SJSA1 (cell line): ENCODE measurements at regions not wholly inside any gene's neighbourhood (a gene's known extent, or its start where the extent isn't known, plus 50 kb on each side); places are given as distances from the start of the nearest gene placed in this dataset.
A peak's percentile ranks its signal among the peaks of the same experiment; 100 is the strongest.

Source experiments
- DNase-seq, 2 experiments: peaks; one replicate each; pipeline ENCODE4 v3.0.0-alpha.2; 2015 to 2020; ENCODE audit warnings: low spot score in 2 of 2, low read depth in 1 of 2
- H3K27ac ChIP-seq: fragments of 250-450 bp; sonication (Bioruptor Pico); 2 replicates; pipeline ENCODE4 v1.5.1; 2020; ENCODE audit warnings: mild to moderate bottlenecking, moderate library complexity
- H3K27me3 ChIP-seq: fragments of 250-450 bp; sonication (Bioruptor Pico); replicated peaks from 2 replicates; pipeline ENCODE4 v1.5.1; 2020; ENCODE audit warnings: mild to moderate bottlenecking, moderate library complexity
- H3K36me3 ChIP-seq: fragments of 250-450 bp; sonication (Bioruptor Pico); 2 replicates; pipeline ENCODE4 v1.5.1; 2020; ENCODE audit warnings: mild to moderate bottlenecking
- H3K4me1 ChIP-seq: fragments of 250-450 bp; sonication (Bioruptor Pico); replicated peaks from 2 replicates; pipeline ENCODE4 v1.6.1; 2021; ENCODE audit warnings: mild to moderate bottlenecking
- H3K4me3 ChIP-seq: fragments of 250-450 bp; sonication (Bioruptor Pico); 2 replicates; pipeline ENCODE4 v1.5.1; 2020; ENCODE audit warnings: mild to moderate bottlenecking
- H3K9me3 ChIP-seq: fragments of 250-450 bp; sonication (Bioruptor Pico); replicated peaks from 2 replicates; pipeline ENCODE4 v1.5.1; 2020; ENCODE audit warnings: mild to moderate bottlenecking

DNA sequence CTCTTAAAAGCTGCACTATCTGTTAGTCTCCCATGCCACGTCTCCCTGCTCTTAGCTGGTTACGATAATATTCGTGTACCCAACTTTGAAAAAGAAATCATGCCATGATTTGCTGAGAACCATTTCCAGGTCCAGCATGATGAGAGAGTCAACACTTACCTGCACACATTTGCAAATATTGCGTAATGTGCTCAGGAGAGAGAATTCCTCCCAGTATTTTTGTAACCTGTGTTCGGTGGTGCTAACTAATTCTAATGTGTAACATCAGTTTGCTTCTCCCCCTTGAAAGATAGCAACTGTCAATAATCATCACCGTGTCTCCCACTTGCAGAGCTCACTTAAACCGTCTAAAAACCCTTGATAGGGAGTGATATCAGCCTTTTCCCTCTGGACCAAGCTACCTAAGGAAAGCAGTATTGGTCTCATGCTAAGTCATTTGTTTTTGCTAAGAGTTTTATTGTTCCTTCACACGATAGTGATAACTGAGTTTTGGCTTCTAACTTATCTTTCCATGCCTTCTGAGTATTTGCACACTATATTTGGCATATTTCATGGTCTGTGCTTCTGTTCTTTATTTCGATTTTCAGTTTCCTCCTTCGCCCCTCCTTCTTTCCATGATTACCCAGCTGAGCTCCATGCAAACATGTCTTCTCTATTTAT is 61.1 kb upstream of the IRF2BP2 start:
- Histone ChIP-seq H3K27me3 (no peaks in the 10 kb centered on the region), H3K27ac (no peak overlapping the region), H3K4me1 (peaks cover 2% of the 10 kb centered on the region; the same call in 1 of the 2 replicates), H3K4me3 (no peak overlapping the region), H3K36me3 (0 out of 2 replicates have a peak, but pooled peaks cover 5% of the 10 kb centered on the region), H3K9me3 (peaks cover 6% of the 10 kb centered on the region; the same call in 1 of the 2 replicates)
- DNase-seq: no peak

DNA sequence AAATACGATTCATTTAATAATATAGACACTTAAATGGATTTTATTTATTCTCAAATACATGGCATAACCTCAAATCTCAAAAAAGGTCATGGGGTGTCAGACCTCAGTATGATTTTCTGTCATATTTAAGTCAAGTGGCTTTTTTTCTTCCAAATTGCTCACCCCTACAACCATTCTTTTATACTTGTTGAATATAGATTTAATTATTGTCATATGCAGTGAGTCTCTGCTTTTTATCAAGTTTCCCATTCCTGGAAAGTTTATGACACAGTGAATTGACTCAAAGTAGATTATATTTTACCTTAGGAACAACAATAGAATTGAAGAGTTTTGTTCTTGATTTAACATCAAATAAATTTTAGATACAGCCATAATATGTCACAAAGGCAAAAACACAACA is 59.5 kb upstream of the IRF2BP2 start:
- Histone ChIP-seq H3K27ac (no peak overlapping the region), H3K4me1 (no peaks in the 10 kb centered on the region), H3K36me3 (0 out of 2 replicates have a peak, but pooled peaks cover 5% of the 10 kb centered on the region), H3K4me3 (no peak overlapping the region), H3K9me3 (peaks cover 6% of the 10 kb centered on the region; the same call in 1 of the 2 replicates), H3K27me3 (no peaks in the 10 kb centered on the region)
- DNase-seq: no peak

DNA sequence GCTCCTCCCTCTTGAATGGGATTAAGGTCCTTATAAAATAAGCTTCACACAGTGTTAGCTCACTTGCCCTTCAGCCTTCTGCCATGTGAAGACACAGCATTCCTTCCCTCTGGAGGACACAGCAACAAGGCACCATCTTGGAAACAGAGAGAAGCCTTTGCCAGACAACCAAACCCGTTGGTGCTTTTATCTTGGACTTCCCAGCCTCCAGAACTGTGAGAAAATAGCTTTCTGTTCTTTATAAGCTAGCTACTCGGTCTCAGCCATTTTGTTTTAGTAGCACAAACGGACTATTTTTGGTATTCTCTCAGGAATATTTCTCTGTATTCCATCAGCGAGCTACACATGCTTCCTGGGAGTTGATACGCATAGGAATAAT is 58.6 kb upstream of the IRF2BP2 start:
- H3K36me3 ChIP-seq: 0 out of 2 replicates have a peak, but pooled peaks cover 5% of the 10 kb centered on the region
- no peak overlapping the region for H3K27ac ChIP-seq
- peaks cover 6% of the 10 kb centered on the region; the same call in 1 of the 2 replicates for H3K9me3 ChIP-seq

DNA sequence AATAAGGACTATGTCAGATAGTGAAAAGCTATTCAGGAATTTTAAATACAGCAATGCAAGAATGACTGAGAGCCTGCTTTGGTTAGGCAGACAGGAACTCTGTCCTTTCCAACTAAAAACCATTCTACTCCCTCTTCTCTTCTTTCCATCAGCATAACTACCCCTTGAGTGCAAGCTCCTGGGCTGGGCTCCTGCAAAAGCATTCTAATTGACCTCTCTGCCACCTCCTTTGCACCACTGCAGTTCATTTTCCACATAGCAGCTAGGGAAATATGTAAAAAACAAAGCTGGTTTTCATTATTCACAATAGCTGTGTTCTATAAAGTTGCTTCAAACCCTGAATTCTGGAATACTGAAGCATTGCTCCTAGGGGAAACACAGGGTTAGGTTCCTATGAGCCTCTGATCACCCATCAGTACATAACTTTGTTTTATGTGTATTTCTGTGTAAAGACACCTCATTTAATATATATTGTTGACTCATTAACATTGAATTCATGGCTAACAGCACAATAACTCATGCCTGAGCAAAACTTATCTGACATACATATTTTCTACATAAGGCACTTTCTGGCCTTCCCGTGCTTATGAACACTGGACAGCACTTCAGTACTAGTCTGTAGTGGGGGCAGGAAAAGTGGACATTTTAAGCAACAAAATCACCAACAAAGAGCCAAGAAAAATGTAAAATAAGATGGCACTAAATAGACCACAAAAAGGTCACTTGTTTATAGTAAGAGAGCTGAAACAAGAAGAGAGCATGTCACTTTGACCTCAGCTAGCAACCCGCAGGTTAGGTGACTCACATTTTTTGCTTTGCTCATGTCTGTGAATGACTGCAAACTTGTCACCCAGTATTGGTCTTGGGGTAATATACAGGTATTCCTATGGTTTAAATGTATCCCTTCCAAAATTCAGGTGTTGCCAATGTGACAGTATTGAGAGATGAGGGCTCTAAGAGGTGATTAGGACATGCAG is 57.9 kb upstream of the IRF2BP2 start:
- H3K4me1 ChIP-seq: no peaks in the 10 kb centered on the region
- no peaks in the 10 kb centered on the region for H3K27me3 ChIP-seq
- DNase-seq: no peak
- H3K36me3 ChIP-seq: 0 out of 2 replicates have a peak, but pooled peaks cover 5% of the 10 kb centered on the region
- no peak overlapping the region for H3K4me3 ChIP-seq
- peaks cover 6% of the 10 kb centered on the region; the same call in 1 of the 2 replicates for H3K9me3 ChIP-seq
- no peak overlapping the region for H3K27ac ChIP-seq

More for the DNA sequence above, 58.6 kb upstream of the IRF2BP2 start:
- H3K4me3 ChIP-seq: no peak overlapping the region
- DNase-seq: no peak
- no peaks in the 10 kb centered on the region for H3K27me3 ChIP-seq
- no peaks in the 10 kb centered on the region for H3K4me1 ChIP-seq

- Histone ChIP-seq H3K9me3 (peaks cover 6% of the 10 kb centered on the region; the same call in 1 of the 2 replicates), H3K4me3 (no peak overlapping the region), H3K27ac (no peak overlapping the region), H3K27me3 (no peaks in the 10 kb centered on the region), H3K36me3 (0 out of 2 replicates have a peak, but pooled peaks cover 5% of the 10 kb centered on the region), H3K4me1 (peaks cover 3% of the 10 kb centered on the region; the same call in 1 of the 2 replicates)
- DNase-seq: no peak
These were observed 56.8 kb upstream of the IRF2BP2 start for GRCh38 chr1:234666761-234667160.

GRCh38 chr1:234665975-234666605 is 56.1 kb upstream of the IRF2BP2 start:
- Histone ChIP-seq H3K9me3 (peaks cover 6% of the 10 kb centered on the region; the same call in 1 of the 2 replicates), H3K4me3 (no peak overlapping the region), H3K36me3 (0 out of 2 replicates have a peak, but pooled peaks cover 5% of the 10 kb centered on the region), H3K27me3 (no peaks in the 10 kb centered on the region), H3K4me1 (peaks cover 10% of the 10 kb centered on the region), H3K27ac (no peak overlapping the region)
- no peak for DNase-seq

DNA sequence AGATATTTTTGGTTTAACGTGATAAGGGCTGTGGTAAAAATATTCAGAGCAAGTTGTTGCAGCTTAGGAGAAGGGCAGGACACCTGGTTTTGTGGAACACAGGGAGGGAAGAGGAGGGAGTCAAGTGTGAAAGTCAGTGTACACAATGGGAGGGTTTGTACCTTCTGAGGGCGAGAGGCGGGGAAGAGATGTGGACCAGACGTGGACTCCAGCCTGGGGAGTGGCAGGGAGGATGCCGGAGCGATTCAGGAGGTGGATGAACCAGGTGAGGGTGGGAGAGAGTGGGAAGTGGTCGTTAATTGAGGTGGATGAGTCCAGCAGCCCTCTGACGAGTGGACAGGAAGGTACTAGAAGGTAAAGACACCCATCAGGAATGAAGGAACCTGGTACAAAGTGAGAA is 52.2 kb upstream of the IRF2BP2 start:
- Histone ChIP-seq H3K4me1 (peaks cover 50% of the 10 kb centered on the region), H3K9me3 (0 out of 2 replicates have a peak, but pooled peaks cover 2% of the 10 kb centered on the region), H3K27me3 (no peaks in the 10 kb centered on the region), H3K4me3 (no peak overlapping the region), H3K36me3 (no peaks in the 10 kb centered on the region), H3K27ac (no peak overlapping the region)
- DNase-seq: no peak

GRCh38 chr1:234661317-234661928 is 51.4 kb upstream of the IRF2BP2 start:
- H3K36me3 ChIP-seq: no peaks in the 10 kb centered on the region
- H3K9me3 ChIP-seq: no peaks in the 10 kb centered on the region
- no peaks in the 10 kb centered on the region for H3K27me3 ChIP-seq
- peaks cover 57% of the 10 kb centered on the region for H3K4me1 ChIP-seq
- H3K27ac ChIP-seq: peak overlapping the region; percentile 93
- no peak overlapping the region for H3K4me3 ChIP-seq
- no peak for DNase-seq

DNA sequence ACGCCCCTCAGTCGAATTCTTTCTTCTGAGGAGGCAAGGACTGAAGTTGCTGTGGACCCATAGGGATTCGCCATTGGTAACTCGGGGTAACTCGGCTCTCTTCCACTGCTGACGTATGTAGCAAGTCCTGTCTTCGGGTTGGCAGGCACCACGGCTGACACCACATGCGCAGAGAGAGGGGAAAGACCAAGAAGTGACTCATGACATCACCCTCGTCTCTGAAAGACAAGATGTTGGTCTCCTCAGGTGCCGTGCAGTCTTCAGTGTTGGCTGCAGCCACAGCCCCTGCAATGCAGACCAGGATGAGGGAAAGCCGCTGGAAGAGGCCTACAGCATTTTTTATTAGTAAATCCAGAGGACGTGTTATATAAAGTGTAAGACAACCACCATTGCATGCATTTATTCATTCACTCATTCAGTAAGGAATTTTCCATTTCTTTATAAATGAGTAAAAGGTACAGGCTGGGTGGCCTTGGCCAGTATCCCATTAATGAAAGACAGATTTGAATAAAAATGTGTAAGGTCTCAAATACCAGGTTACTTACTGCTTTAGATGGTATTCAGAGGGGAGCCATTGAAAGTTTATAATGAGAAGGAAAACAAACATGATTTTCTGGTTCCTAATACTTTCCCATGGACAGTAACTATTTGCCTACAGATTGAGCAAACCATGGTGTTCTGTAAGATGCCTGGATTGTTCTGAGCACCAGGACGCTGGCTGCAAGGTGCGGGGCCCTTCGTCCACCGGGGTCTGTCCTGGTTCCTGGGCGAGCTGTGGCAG is 50.7 kb upstream of the IRF2BP2 start:
- peak; percentile 80 to 83 for DNase-seq
- no peaks in the 10 kb centered on the region for H3K27me3 ChIP-seq
- H3K9me3 ChIP-seq: no peaks in the 10 kb centered on the region
- H3K36me3 ChIP-seq: no peaks in the 10 kb centered on the region
- no peak overlapping the region for H3K4me3 ChIP-seq
- H3K27ac ChIP-seq: peak overlapping the region; percentile 93
- peaks cover 64% of the 10 kb centered on the region for H3K4me1 ChIP-seq
